T-cell (primary cell): ENCODE measurements at regions not wholly inside any gene's neighbourhood (a gene's known extent, or its start where the extent isn't known, plus 50 kb on each side); places are given as distances from the start of the nearest gene placed in this dataset.
"Not testable (repeated sequence)": the region's sequence is repeated elsewhere in the genome, so short reads cannot be mapped to it uniquely, and the experiment has no call there.

Experiments used
- ATAC-seq, 4 experiments: fragments of 200-7000 bp in 3 of 4; fragments of 150-1000 bp in 1 of 4; cut with Tn5 transposase; replicated peaks in 1 of 4; 1 replicate in 3 of 4; 2 replicates in 1 of 4; pipeline ENCODE4 v1.10.0; 2021; ENCODE audit warnings: moderate library complexity in 3 of 4, mild to moderate bottlenecking in 2 of 4, moderate number of reproducible peaks in 1 of 4
- CTCF ChIA-PET, 2 donors: fragments of 300-600 bp; sonication (Branson Sonifier 250); formaldehyde crosslinking; loops; one replicate each; lab custom pipeline; 2022; ENCODE audit warnings: antibody characterized with exemption in 2 of 2; lab: Charles Lee
- POLR2A ChIA-PET, 2 donors: fragments of 300-600 bp; sonication (Branson Sonifier 250); formaldehyde crosslinking; loops; one replicate each; lab custom pipeline; 2022; ENCODE audit warnings: antibody characterized with exemption in 2 of 2; lab: Charles Lee
- DNase-seq, 35 experiments: peaks; one replicate each; pipeline versions ENCODE4 v3.0.0 to v3.0.0-alpha.2; 2013 to 2023
- H3K27ac ChIP-seq: one replicate; pipeline ENCODE4 v1.5.1; 2013; ENCODE audit warnings: low read length
- H3K27me3 ChIP-seq, 2 experiments: replicated peaks in 1 of 2; 1 replicate in 1 of 2; 2 replicates in 1 of 2; pipeline versions ENCODE4 v1.6.1 to v1.7.0; 2013; ENCODE audit warnings: low read length in 1 of 2, mixed read lengths in 1 of 2; ENCODE audit not compliant: control insufficient read depth in 2 of 2, insufficient read depth in 2 of 2; ENCODE audit errors: extremely low read depth in 1 of 2
- H3K36me3 ChIP-seq, 2 donors: 1 replicate in 1 of 2; 2 replicates in 1 of 2; pipeline versions ENCODE4 v1.6.1 to v1.7.0; 2013; ENCODE audit warnings: low read length in 1 of 2; ENCODE audit not compliant: control insufficient read depth in 2 of 2, insufficient read depth in 1 of 2; ENCODE audit errors: extremely low read depth in 1 of 2
- H3K4me1 ChIP-seq, 2 experiments: 1 replicate in 1 of 2; 2 replicates in 1 of 2; pipeline versions ENCODE4 v1.6.1 to v1.7.0; 2013; ENCODE audit warnings: low read length in 2 of 2, mixed read lengths in 1 of 2; ENCODE audit not compliant: insufficient read depth in 2 of 2, control insufficient read depth in 1 of 2; ENCODE audit errors: extremely low read depth in 1 of 2
- H3K4me3 ChIP-seq, 2 donors: 1 replicate in 1 of 2; 2 replicates in 1 of 2; pipeline versions ENCODE4 v1.5.1 to v1.7.0; 2013; ENCODE audit warnings: mild to moderate bottlenecking in 2 of 2, low read length in 1 of 2, moderate library complexity in 1 of 2; ENCODE audit not compliant: control insufficient read depth in 1 of 2; ENCODE audit errors: extremely low read depth in 1 of 2
- H3K9me3 ChIP-seq: 2 replicates; pipeline ENCODE4 v1.7.0; 2013
- H3K27ac Mint-ChIP-seq, 2 donors: one replicate each; pipeline ENCODE4 v1.8.0; 2020 to 2021; ENCODE audit warnings: mild to moderate bottlenecking in 2 of 2, mixed read lengths in 2 of 2
- H3K27me3 Mint-ChIP-seq, 2 donors: one replicate each; pipeline ENCODE4 v1.8.0; 2021 to 2022; ENCODE audit warnings: mixed read lengths in 2 of 2
- H3K36me3 Mint-ChIP-seq: one replicate; pipeline ENCODE4 v1.8.0; 2021; ENCODE audit warnings: mixed read lengths
- H3K4me1 Mint-ChIP-seq, 3 donors: one replicate each; pipeline ENCODE4 v1.8.0; 2020 to 2022; ENCODE audit warnings: mixed read lengths in 3 of 3, mild to moderate bottlenecking in 1 of 3
- H3K4me3 Mint-ChIP-seq, 3 donors: one replicate each; pipeline ENCODE4 v1.8.0; 2020 to 2022; ENCODE audit warnings: mild to moderate bottlenecking in 3 of 3, mixed read lengths in 3 of 3, moderate library complexity in 3 of 3
- H3K9me3 Mint-ChIP-seq, 3 donors: one replicate each; pipeline ENCODE4 v1.8.0; 2020 to 2022; ENCODE audit warnings: mixed read lengths in 3 of 3
- WGBS: methylation state at CpG from one replicate; pipeline ENCODE4 v1.1.5; 2013; ENCODE audit warnings: missing lambda C conversion rate; ENCODE audit not compliant: insufficient coverage; 5-methylcytosine and 5-hydroxymethylcytosine counted together

GRCh38 chr12:74595696-74596095 lies 58.1 kb downstream of the ATXN7L3B start:
- POLR2A ChIA-PET: no interaction called here

GRCh38 chr12:74598819-74599218 lies 61.2 kb downstream of the ATXN7L3B start:
- ATAC-seq (no peak), DNase-seq (no peak)
- peaks cover 0 to 8% (median 5%) of the 10 kb centered on the region in 3 donors for H3K9me3 Mint-ChIP-seq
- H3K27me3 ChIP-seq: peaks cover 0 to 2% of the 10 kb centered on the region in 2 experiments
- peaks cover 0 to 4% of the 10 kb centered on the region in 2 donors for H3K27me3 Mint-ChIP-seq
- ChIA-PET POLR2A (no interaction called here), CTCF (no interaction called here)
- no peak overlapping the region for H3K4me3 Mint-ChIP-seq
- no peak overlapping the region for H3K4me3 ChIP-seq
- no peaks in the 10 kb centered on the region for H3K36me3 Mint-ChIP-seq
- no peaks in the 10 kb centered on the region for H3K4me1 ChIP-seq
- no peaks in the 10 kb centered on the region for H3K4me1 Mint-ChIP-seq
- no peak overlapping the region for H3K27ac Mint-ChIP-seq
- no peaks in the 10 kb centered on the region for H3K9me3 ChIP-seq
- H3K27ac ChIP-seq: no peak overlapping the region
- no peaks in the 10 kb centered on the region for H3K36me3 ChIP-seq

More at GRCh38 chr12:74595696-74596095, 58.1 kb downstream of the ATXN7L3B start:
- Mint-ChIP-seq H3K36me3 (no peaks in the 10 kb centered on the region), H3K27ac (no peak overlapping the region), H3K4me1 (no peaks in the 10 kb centered on the region), H3K4me3 (no peak overlapping the region), H3K27me3 (peaks cover 0 to 8% of the 10 kb centered on the region in 2 donors), H3K9me3 (peaks cover 0 to 5% (median 5%) of the 10 kb centered on the region in 3 donors)
- Histone ChIP-seq H3K9me3 (no peaks in the 10 kb centered on the region), H3K4me3 (no peak overlapping the region), H3K27me3 (peaks cover 0 to 2% of the 10 kb centered on the region in 2 experiments), H3K27ac (no peak overlapping the region), H3K4me1 (no peaks in the 10 kb centered on the region), H3K36me3 (no peaks in the 10 kb centered on the region)
- DNase-seq (no peak), ATAC-seq (no peak)
- CTCF ChIA-PET: no interaction called here

- Mint-ChIP-seq H3K9me3 (peaks cover 0 to 8% (median 5%) of the 10 kb centered on the region in 3 donors), H3K27ac (no peak overlapping the region), H3K27me3 (peaks cover 0 to 4% of the 10 kb centered on the region in 2 donors), H3K4me1 (no peaks in the 10 kb centered on the region), H3K4me3 (no peak overlapping the region), H3K36me3 (no peaks in the 10 kb centered on the region)
- no peak overlapping the region for H3K27ac ChIP-seq
- no peak overlapping the region for H3K4me3 ChIP-seq
- 43% methylated on average over 1 of the region's 1 CpG for WGBS
- CTCF ChIA-PET: no interaction called here
- POLR2A ChIA-PET: no interaction called here
- ATAC-seq (no peak), DNase-seq (no peak)
- H3K27me3 ChIP-seq: peaks cover 0 to 2% of the 10 kb centered on the region in 2 experiments
- no peaks in the 10 kb centered on the region for H3K36me3 ChIP-seq
- H3K4me1 ChIP-seq: no peaks in the 10 kb centered on the region
- no peaks in the 10 kb centered on the region for H3K9me3 ChIP-seq
Observed at GRCh38 chr12:74599932-74600331, 62.3 kb downstream of the ATXN7L3B start.

- H3K27ac Mint-ChIP-seq, H3K27me3 Mint-ChIP-seq, H3K27ac ChIP-seq, H3K4me1 Mint-ChIP-seq, ATAC-seq, POLR2A ChIA-PET, DNase-seq, H3K4me1 ChIP-seq, H3K4me3 ChIP-seq, H3K9me3 ChIP-seq, H3K36me3 Mint-ChIP-seq, H3K27me3 ChIP-seq, H3K9me3 Mint-ChIP-seq, CTCF ChIA-PET, H3K4me3 Mint-ChIP-seq, H3K36me3 ChIP-seq: not testable (repeated sequence)
Observed at GRCh38 chr12:74600817-74601216, 63.2 kb downstream of the ATXN7L3B start.

- DNase-seq (no peak), ATAC-seq (no peak)
- Mint-ChIP-seq H3K27me3 (peaks cover 3 to 4% of the 10 kb centered on the region in 2 donors), H3K9me3 (peaks cover 0 to 8% (median 5%) of the 10 kb centered on the region in 3 donors), H3K4me1 (no peaks in the 10 kb centered on the region), H3K36me3 (no peaks in the 10 kb centered on the region), H3K4me3 (no peak overlapping the region), H3K27ac (no peak overlapping the region)
- H3K4me3 ChIP-seq: no peak overlapping the region
- no peaks in the 10 kb centered on the region for H3K4me1 ChIP-seq
- H3K27me3 ChIP-seq: peaks cover 0 to 2% of the 10 kb centered on the region in 2 experiments
- ChIA-PET CTCF (interaction anchor here in 1 of 2 donors (0.6 kb wide), 1 partner anchor 1599 kb away, joined by 3 read pairs; no protein-coding TSS in a partner anchor), POLR2A (no interaction called here)
- WGBS: 40% methylated on average over 1 of the region's 2 CpGs
- H3K27ac ChIP-seq: no peak overlapping the region
- H3K9me3 ChIP-seq: no peaks in the 10 kb centered on the region
- H3K36me3 ChIP-seq: no peaks in the 10 kb centered on the region
Observed at GRCh38 chr12:74602881-74603672, 65.4 kb downstream of the ATXN7L3B start.

- ATAC-seq (no peak), DNase-seq (no peak)
- Histone ChIP-seq H3K27ac (no peak overlapping the region), H3K4me1 (no peaks in the 10 kb centered on the region), H3K9me3 (no peaks in the 10 kb centered on the region), H3K27me3 (no peaks in the 10 kb centered on the region), H3K36me3 (no peaks in the 10 kb centered on the region), H3K4me3 (no peak overlapping the region)
- no peaks in the 10 kb centered on the region for H3K4me1 Mint-ChIP-seq
- no peak overlapping the region for H3K4me3 Mint-ChIP-seq
- CTCF ChIA-PET: no interaction called here
- H3K27me3 Mint-ChIP-seq: peaks cover 3 to 4% of the 10 kb centered on the region in 2 donors
- H3K36me3 Mint-ChIP-seq: no peaks in the 10 kb centered on the region
- H3K27ac Mint-ChIP-seq: no peak overlapping the region
- no CpG with 5 or more reads among the region's 3 CpGs for WGBS
- no peaks in the 10 kb centered on the region for H3K9me3 Mint-ChIP-seq
- POLR2A ChIA-PET: interaction anchor here in 1 of 2 donors (0.6 kb wide), 1 partner anchor 39 kb away, joined by 3 read pairs; no protein-coding TSS in a partner anchor
Observed at GRCh38 chr12:74608231-74608775, 70.7 kb downstream of the ATXN7L3B start.
